GM19395 (cell line): ENCODE measurements at regions not wholly inside any gene's neighbourhood (a gene's known extent, or its start where the extent isn't known, plus 50 kb on each side); places are given as distances from the start of the nearest gene placed in this dataset.

Experiments
- ATAC-seq: cut with Tn5 transposase; IDR thresholded peaks from one replicate; pipeline ENCODE4 v1.9.1; 2021; ENCODE audit warnings: mild to moderate bottlenecking, moderate library complexity; ENCODE audit not compliant: unreplicated experiment

DNA sequence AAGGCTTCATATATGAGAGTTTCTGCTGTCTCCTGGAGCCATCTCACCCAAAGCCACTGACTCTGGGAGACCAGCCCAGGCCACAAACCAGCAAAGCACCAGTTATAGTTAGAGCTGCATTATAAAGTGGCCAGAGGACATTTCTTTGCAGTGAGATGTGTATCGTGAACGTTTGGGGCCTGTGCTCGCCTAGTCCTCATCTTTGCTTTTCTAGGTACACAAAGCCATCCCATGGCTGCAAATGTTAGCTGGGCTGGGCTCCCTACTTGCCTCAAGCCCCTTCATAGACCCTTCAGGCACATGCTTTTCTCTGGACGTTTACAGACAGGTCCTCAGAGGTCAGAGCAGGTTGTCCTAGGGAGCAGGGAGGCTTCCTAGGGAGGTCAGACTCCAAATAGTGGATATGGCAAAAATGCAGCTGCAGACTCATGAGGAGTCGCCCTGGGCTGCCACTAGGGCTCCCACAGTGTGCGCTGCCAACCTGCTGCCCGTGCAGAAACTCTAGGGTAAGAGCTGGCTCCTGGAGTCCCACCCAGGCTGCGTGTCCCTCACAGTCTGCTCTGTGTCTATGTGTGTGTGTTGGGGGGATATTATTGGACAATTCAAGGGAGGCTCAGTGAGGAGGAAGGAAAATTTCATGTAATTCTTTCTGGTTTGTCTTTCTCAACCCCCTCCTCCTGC, 141.0 kb downstream of the RPIA start:
- ATAC-seq, result no peak

DNA sequence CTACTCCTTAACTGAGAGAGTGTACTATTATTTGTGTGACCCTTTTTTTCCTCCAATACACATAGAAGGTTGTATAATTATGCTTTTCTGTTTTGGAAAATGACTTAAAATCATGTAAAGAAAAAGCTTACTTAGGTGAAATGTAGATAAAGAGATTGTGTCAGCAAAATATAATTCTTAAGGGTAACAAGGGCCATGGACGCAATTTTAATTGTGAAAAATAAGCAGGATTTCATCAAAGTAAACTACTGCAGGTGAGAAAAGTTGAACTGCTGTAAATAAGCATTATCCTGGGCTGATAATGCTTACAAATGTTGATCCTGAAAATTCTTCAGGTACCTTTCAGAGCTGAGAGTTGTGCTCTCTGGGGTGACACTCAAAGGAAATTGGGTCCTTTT, 141.5 kb downstream of the RPIA start:
- ATAC-seq, result no peak

DNA sequence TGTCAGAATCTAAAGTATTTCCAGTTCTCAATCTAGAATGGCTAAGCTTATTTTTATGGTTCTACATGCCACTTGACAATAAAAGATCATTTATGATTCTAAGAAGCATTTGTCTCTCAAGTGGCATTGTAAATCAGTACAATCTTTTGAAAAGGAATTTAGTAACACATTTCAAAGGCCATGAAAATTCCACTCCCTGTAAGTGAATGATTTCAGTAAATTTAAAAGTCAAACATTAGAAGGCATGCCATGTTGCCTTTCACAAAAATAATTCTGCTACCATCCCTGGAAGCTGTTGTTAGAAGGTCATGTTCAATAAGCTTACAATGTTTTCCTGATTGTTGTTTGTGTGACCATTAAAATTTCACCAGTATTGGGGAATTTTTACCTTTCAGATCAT, 142.9 kb downstream of the RPIA start:
- ATAC-seq, result no peak

DNA sequence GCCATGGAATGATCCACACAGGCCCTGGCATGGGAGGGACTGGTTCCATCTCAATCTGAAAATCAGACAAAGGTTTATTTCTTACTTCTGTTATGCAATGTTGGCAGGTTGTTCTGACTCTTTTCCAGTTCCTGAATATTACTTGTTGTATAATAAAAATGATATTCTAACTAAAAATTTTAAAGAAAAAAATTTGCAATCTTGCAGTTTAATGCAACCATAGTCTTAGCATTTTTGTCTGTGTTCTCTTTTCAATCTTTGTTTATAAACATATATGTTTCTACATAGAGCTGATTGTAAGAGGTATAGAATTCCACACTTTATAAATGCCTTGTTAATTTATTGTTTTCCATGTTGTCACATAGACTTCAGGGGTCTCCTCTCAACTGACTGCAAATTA, 143.4 kb downstream of the RPIA start:
- ATAC-seq, result no peak

DNA sequence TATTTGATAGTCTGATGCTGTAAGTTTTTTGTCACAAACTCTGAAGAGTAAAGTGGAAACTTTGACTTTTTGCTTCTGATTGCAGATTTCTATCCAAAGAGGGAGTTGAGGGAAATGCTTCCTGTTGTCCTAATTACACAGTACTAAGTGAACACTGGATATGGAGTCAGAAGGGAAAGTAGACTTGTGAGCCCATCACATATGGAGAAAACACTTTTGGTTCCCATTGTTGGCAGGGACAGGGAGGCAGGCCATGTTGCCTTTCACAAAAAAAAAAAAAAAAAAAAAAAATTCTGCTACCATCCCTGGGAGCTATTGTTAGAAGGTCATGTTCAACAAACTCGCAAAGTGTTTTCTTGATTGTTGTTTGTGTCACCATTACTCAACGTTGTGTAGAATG, 144.3 kb downstream of the RPIA start:
- no peak for ATAC-seq

DNA sequence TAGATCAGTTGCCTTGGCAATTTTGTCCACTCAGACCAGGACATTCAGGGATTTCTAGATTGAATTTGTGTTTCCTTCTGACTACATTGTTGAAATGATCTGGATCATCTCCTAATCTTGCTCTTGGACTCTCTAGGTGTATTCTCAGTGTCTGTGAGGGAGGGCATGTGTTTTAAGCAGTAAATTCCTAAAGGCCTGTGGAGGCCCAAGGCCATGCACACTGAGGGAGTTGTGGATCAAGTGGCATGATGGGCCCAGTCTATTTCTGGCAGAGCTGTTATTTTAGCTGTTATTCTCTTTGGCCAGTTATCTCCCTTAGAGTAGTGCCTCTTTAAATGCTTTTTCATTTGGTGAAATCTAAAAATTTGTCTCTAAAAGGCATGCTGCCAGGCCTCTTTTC, 144.9 kb downstream of the RPIA start:
- no peak for ATAC-seq

DNA sequence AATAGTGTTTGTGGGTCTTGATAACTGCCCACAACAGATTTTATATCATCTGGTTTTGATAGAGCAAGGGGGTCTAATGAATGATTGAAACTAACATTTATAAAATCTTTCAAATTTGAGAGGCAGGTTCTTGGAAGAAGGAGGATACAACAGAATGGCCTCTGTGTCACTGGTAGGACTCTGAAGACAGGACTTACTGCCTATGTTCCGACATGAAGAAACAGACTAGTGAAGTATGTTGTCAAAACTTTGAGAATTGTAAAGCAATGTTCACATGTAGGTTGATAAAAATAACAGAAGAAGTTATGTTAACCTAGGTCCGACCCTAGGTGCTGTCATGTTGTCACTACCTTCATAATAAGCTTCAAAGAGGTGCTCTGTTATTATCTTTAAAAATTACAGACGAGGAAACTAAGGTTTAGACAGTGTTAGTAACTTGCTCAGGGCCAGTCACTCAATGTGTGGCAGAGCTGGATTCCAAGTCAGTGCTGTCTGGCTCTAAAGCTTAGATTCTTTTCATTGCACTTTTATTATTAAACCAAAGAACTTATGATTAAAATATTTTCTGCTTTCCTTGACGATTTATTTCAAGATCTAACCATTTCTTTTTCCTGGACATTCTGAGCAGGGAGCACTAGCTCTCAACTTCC, 146.2 kb downstream of the RPIA start:
- no peak for ATAC-seq

DNA sequence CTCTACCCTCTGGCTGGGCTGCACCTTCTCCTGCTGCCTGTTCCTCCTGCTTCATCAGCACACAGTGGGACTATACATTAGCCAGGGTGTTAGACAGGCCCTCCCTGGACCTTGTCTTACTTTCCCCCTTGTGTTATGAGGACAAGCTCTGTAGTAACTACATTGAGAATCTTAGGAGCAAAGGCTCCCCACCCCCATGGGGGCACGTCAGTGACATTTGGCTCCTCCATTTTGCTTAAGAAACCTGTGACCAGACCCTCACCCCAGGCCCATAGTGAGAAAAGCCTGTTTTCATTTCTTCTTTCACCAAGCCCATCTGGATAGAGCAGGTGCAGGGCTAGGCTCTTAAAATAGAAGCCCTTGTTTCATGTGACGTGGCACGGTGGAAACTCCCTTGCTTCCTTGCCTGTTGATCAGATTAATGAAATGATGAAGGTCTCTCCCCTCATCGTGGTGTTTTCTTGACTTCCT, 146.7 kb downstream of the RPIA start:
- peak; percentile 75 for ATAC-seq

DNA sequence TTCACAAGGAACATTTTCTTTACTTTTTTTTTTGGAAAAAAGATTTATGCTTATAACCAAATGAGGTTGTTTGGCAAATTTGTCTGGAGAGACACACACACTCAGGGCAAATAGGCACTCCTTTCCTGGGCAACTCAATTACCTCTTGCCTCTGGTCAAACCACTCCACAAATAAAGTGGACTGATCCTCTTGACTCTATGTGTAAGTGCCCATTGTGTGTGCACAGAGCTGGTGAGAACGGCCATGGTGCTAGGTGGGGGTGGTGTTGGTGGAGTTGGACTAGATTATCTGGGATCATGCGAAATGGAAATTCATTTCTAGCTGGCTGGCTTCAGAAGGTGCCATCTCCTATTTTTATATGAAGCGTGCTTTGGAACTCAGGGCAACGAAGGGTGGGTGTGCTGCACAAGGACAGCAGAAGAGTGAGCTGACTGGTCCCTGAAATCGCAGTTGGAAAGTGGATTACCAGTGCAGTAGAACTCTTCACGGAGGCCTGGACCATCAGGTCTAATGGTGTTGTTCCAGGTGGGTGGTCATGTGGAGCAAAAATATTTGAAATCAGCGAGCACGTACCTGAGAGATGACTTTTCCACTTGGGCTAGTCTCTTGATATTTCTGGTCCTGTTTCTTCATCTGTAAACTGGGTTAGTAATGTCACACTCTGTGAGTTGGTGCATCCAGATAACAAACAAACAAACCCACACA, 149.9 kb downstream of the RPIA start:
- ATAC-seq, result no peak

DNA sequence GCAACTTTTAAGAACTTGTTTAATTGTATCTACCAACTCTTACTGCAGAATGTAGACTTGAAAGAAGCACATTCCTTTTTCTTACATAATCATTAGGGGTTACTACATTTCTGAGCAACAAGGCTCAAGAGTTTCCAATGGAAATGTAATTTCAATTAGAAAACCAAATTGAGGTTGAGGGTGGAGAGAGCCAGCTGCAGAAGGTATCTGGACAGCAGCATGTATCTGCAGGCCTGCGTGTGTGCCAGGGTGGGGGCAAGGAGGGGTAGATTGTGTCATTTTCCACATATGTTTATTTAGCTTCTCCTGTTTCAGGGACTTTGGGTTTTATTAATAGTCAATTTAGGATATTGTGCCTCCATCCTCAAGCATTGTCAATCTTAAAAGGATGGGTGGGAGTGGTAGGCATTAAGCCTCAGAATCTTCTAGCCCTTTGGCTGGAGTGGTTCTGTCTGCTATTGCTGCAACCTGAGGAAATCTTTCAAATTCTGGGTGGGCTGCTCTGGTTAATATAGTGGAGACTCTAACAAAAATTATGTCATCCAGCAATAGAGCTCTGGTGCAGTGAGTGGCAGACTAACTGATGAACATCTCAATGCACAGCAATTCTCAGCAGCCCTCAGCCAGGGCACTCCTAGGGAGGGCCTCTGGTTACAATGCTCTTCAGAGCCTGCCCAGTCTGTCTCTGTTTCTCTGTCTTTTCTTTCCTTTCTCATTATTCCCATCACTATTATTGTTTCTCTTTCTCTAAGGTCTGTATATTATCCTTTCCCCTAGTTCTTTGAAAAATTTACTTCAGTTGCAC, 151.4 kb downstream of the RPIA start:
- ATAC-seq, result no peak

DNA sequence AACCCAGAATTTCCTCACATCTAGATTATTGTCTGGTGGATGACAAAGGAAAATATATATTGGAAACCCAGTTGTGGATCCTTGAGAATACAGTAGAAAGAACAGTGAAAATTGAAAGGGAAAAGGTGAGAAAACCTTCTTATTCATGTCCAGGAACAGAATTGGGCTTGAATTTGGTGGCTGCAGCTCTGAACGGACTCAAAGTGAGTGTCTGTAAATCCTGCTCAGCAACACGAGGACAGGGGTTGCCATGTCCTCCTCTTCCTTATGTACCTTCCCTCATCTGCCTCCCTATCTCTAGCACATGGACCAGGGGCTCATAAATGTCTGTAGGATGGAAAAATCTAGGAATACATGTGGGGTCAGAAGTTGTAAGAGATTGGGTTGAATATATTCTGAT, 152.2 kb downstream of the RPIA start:
- ATAC-seq, result no peak

DNA sequence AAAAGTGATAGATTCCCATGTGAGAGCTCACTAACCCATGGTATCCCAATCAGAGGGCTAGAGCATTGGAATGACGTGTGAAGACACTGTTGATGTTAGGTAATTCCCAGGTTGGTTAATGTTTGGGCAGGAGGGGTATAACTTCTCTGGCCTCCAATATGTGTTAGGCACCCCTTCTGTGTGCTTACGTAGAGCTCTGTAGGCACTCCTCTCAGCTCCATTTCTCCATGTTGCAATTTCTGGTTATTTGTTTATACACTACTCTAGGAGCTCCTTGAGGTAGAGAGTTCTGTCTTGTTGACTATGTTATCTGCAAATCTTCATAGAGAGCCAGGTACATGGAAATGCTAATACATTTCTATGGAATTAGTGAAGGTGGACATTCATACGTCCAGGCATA, 153.5 kb downstream of the RPIA start:
- no peak for ATAC-seq

DNA sequence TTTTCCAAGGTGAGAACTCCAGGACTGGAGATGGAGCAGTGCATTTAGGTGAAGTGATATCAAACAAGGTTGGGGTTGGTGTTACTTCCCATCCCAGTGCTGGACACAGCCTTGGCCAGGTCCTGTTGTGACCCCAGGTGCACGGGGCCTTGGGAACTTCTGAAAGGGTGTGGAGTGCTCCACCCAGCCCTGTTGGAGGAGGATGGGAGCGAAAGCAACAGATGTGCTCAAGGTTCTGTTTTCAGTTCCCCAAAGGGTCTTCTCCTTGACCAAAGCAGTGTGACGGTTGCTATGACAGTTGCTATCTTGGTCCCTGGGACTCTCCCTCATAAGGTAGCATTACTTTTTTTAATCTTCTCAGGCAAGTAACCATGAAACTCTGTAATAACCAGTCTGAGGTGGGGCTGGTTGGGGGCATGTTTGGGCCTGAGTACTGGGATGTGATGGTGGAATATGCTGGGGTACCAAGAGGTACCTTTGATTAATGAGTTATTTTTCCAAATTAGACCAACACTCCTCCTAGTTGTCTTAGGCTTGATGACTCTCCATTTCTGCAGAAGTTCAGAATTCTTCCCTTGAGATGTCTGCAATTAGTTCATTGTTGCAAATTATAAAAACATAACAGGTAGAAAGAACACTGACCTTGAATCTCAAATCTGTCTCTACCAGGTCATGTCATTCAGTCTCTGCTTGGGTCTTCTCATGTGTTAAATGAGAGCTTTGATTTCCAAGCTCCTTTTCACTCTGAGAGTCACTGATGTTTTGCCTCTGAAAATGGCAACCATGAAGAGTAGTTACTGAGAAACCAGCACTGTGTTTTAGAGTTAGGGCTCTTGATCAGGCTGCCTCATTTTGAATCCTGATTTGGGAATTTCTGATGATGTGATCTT, 154.5 kb downstream of the RPIA start:
- ATAC-seq, result peak; percentile 89

DNA sequence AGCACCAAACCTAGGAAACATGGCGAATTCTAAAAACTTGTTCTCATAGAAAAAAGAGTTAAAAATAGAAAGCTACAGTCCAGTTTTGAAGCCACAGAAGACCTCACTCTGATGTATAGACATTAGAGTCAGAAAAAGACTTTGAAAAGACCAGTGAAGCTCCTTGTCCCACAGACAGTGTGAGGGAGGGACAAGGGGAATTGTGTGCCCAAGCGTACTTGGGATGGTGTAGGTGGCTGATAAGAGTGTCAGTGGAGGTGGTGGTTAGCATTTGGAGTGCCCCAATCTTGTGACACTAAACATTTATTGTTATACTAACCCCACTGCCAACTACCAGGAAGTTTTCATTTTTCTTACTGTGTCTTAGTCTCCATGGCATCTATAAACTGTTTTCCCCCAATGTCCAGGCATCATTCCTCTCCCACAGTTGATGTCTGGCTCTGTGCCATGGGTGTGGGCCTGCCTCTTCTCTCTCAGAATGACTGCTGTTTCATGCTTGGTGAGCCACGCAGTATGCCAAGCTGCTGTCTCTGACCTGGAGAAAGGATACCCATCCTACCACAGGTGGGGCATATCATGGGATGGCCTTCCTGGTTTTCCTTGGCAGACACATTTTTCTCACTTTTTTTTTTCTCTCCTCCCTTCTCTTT, 161.4 kb downstream of the RPIA start:
- ATAC-seq, result no peak

DNA sequence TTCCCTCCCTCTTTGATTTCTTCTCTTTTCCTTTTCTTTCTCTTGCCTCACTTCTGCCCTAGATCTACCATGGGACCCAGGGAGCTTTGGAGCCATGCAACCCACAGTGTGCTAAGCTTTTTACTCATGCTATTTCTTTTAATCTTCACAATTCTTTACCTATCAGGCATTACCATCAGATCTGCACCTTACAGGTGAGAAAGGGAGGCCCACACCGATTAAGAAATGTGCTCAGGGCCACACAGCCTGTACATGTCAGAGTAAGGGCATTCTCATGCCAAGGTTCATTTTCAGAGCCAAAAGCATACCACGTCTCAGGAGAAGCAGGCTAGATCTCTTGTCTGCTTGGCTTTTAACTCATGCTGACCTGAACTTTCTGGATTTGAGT, 161.9 kb downstream of the RPIA start:
- no peak for ATAC-seq

DNA sequence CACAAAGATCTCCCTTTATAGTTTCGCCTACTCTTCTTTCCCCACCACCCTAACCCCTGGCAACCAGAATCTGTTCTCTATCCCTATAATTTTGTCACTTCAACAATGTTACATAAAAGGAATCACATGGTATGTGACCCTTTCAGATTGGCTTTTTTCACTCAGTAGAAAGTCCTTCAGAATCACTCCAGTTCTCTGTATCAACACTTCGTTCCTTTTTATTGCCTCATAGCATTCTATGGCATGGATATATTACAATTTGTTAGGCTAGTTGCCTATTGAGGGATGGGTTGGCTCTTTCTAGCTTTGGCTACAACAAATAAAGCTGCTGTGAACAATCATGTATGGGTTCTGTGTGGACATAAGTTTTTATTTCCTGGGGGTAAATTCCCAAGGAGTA, 163.1 kb downstream of the RPIA start:
- ATAC-seq, result no peak

DNA sequence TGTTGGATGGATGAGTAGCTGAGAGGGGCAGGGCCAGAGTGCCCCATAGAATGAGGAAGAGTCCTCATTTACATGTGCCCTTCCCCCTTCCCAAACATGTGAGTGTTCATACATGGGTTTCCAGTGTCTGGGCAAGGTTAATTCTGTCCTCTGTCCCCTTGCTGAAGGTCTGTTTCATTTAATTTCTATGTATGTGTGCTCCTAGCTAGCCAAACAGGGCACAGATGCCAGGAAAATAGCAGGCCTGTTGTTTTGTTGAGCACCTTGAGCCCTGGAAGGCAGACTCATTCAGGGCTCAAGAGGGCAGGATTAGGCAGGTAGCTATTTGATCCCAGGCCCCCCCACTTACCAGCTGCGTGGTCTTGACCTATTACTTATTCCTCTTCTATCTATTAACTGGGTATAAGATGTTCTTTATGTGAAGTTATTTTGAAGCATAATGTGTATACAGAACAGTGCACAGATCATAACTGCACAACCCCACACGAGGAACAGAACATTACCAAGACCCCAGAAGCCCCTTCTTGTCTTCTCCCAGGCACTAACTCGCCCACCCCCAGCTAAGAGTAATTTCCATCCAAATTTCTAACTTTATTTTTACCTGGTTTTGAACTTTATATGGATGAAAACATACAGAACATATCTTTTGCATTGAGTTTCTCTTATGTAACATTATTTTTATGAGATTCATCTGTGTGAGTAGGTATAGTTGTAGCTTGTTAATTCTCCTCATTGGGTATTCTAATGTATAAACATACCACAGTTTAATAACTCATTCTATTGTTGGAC, 164.3 kb downstream of the RPIA start:
- ATAC-seq, result no peak

DNA sequence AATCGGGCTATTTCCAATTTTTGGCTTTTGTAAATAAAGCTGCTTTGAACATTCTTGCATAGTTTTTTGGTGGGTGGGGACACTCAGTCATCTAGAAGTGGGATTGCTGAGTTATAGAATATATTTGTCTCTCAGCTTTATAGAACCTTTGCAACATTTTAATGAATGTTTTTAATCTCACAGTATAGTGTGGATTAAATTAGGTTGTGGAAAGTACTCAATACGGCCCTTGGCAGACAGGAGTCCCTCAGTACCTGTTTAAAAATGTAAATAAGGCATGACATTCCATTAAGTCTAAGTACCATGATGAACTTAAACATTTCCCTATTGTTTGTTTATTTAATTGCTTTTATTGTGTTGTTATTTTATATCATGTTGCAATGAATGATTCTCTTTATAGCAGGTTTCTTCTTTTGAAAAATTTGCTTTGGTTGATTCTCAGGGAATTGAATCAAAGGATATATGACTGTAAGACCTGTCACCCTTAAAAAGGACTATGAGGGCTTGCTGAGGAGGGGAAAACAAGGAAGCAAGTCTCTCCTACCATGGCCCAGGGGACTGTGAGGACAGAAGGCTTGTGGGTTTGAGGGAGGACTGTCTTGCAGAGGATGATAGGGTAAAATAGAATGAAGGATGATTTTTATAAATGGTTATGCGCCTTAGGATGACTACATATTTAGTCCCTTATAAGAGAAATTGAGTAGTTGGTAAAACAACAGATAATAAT, 165.1 kb downstream of the RPIA start:
- ATAC-seq, result no peak
